Middle frontal gyrus (tissue), 1 donor: ENCODE measurements at regions not wholly inside any gene's neighbourhood (a gene's known extent, or its start where the extent isn't known, plus 50 kb on each side); places are given as distances from the start of the nearest gene placed in this dataset.

Experiments
- DNase-seq: peaks from one replicate; pipeline ENCODE4 v3.0.0-alpha.2; 2015; ENCODE audit warnings: low spot score; ENCODE audit errors: extremely low spot score

GRCh38 chr2:29974086-29974485, 52.7 kb upstream of the ALK start:
- no peak for DNase-seq

GRCh38 chr2:29977284-29977683, 55.9 kb upstream of the ALK start:
- no peak for DNase-seq

GRCh38 chr2:29981402-29981801, 60.0 kb upstream of the ALK start:
- DNase-seq = no peak

GRCh38 chr2:29983308-29983707, 61.9 kb upstream of the ALK start:
- DNase-seq = no peak

GRCh38 chr2:29987146-29987545, 65.8 kb upstream of the ALK start:
- no peak for DNase-seq

GRCh38 chr2:29990129-29990528, 68.7 kb upstream of the ALK start:
- DNase-seq = no peak

- DNase-seq = no peak
Observed at GRCh38 chr2:29991086-29991485, 69.7 kb upstream of the ALK start.

- DNase-seq = no peak
Observed at GRCh38 chr2:29995241-29995640, 73.9 kb upstream of the ALK start.

GRCh38 chr2:30003128-30003527, 81.7 kb upstream of the ALK start:
- DNase-seq = no peak

GRCh38 chr2:30022444-30023071, 101.2 kb upstream of the ALK start:
- no peak for DNase-seq

GRCh38 chr2:30024281-30024680, 102.9 kb upstream of the ALK start:
- no peak for DNase-seq

- DNase-seq = peak; percentile 9
Observed at GRCh38 chr2:30026091-30027055, 105.0 kb upstream of the ALK start.

GRCh38 chr2:30029804-30030203, 108.4 kb upstream of the ALK start:
- DNase-seq = no peak

- DNase-seq = no peak
Observed at GRCh38 chr2:30030361-30030760, 109.0 kb upstream of the ALK start.

GRCh38 chr2:30031184-30031583, 109.8 kb upstream of the ALK start:
- no peak for DNase-seq

GRCh38 chr2:30034052-30034775, 112.6 kb upstream of the YPEL5 start:
- DNase-seq = no peak

- DNase-seq = no peak
Observed at GRCh38 chr2:30037016-30037415, 109.8 kb upstream of the YPEL5 start.

GRCh38 chr2:30038419-30038818, 108.4 kb upstream of the YPEL5 start:
- no peak for DNase-seq

- DNase-seq = no peak
Observed at GRCh38 chr2:30039101-30039500, 107.7 kb upstream of the YPEL5 start.

- DNase-seq = no peak
Observed at GRCh38 chr2:30040147-30040546, 106.7 kb upstream of the YPEL5 start.

- DNase-seq = no peak
Observed at GRCh38 chr2:30041884-30042283, 104.9 kb upstream of the YPEL5 start.

- DNase-seq = no peak
Observed at GRCh38 chr2:30046396-30046795, 100.4 kb upstream of the YPEL5 start.
